ENCODE measurements at regions not wholly inside any gene's neighbourhood (a gene's known extent, or its start where the extent isn't known, plus 50 kb on each side); places are given as distances from the start of the nearest gene placed in this dataset.

DNA sequence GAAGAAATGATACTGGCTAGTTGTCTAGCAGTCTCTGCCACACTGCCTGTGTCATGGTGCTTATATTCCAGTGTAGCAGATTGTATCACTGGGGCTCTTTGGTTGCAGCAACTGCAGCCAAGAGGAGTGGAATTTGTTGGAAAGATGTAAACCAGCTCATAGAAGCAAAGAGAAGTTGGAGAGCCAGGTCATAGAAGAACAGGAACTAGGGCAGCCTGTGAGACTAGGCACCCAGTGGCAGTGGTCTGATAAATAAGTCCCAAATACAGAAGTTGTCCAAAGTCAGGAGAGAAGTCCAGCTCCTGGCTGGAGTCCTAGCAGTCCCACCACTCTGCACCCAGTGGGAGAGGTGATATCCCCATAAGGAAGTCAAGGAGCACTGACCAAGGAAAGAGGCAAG lies 172.5 kb upstream of the ARID2 start:
- TF ChIP-seq MYNN (tag by site-specific recombination; IDR thresholded peaks at IDR 0.05; ENCODE audit: borderline replicate concordance) (no peak), ZNF302 (tag by site-specific recombination; IDR thresholded peaks at IDR 0.05; ENCODE audit: low read depth) (no peak), ZNF701 (tag by site-specific recombination; IDR thresholded peaks at IDR 0.05) (no peak), GLIS1 (tag by site-specific recombination; IDR thresholded peaks at IDR 0.05) (no peak), ZNF223 (tag by site-specific recombination; IDR thresholded peaks at IDR 0.05) (no peak), SALL2 (tag by site-specific recombination; IDR thresholded peaks at IDR 0.05; ENCODE audit: borderline replicate concordance) (no peak), ZBTB48 (tag by site-specific recombination; IDR thresholded peaks at IDR 0.05) (no peak)
- TF ChIP-seq, protein P1, sequence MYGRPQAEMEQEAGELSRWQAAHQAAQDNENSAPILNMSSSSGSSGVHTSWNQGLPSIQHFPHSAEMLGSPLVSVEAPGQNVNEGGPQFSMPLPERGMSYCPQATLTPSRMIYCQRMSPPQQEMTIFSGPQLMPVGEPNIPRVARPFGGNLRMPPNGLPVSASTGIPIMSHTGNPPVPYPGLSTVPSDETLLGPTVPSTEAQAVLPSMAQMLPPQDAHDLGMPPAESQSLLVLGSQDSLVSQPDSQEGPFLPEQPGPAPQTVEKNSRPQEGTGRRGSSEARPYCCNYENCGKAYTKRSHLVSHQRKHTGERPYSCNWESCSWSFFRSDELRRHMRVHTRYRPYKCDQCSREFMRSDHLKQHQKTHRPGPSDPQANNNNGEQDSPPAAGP (tag by site-specific recombination; IDR thresholded peaks at IDR 0.05) = no peak
- H3K27ac ChIP-seq (ENCODE audit: extremely low read depth, low read depth, low read length) = no peak overlapping the region
- H3K9me3 ChIP-seq (ENCODE audit: control insufficient read depth, insufficient read depth, low read depth, low read length) = no peaks in the 10 kb centered on the region
- POLR2A ChIA-PET = no interaction called here
- H3K4me3 ChIP-seq (ENCODE audit: low read depth, low read length) = no peak overlapping the region
- no peaks in the 10 kb centered on the region for H3K36me3 ChIP-seq (ENCODE audit: control insufficient read depth in 2 of 2, insufficient read depth in 1 of 2, low read length in 2 of 2)
- H3K4me1 ChIP-seq (ENCODE audit: control insufficient read depth, insufficient read depth, low read length) = no peaks in the 10 kb centered on the region
- CTCF ChIA-PET = interaction anchor here (1.3 kb wide), 1 partner anchor 13 kb away, joined by 4 read pairs; no protein-coding TSS in a partner anchor

DNA sequence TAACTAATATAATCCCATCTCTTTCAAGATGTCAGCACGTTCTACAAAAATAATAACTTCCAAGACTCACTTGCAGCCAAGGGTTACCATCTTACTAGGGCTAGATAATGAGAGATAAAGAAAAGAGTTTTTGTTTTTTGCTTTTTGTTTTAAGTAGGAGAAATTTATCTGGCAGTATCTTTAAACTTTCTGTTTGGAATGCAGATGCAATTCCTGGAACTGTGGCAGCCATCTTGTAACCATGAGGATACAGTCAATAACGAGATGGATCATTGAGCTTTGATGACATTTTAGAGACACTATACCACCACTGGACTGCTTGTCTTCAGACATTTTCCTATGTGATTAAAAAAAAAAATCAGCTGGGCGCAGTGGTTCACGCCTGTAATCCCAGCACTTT lies 171.2 kb upstream of the ARID2 start:
- TF ChIP-seq ZNF747 (tag by site-specific recombination; IDR thresholded peaks at IDR 0.05) (no peak), SETDB1 (IDR thresholded peaks at IDR 0.05; ENCODE audit: insufficient read length, low read length) (peak; percentile 37), SCRT1 (tag by site-specific recombination; IDR thresholded peaks at IDR 0.05; ENCODE audit: borderline replicate concordance) (no peak)
- Histone ChIP-seq H3K9me3 (ENCODE audit: control insufficient read depth, insufficient read depth, low read depth, low read length) (no peaks in the 10 kb centered on the region), H3K27ac (ENCODE audit: extremely low read depth, low read depth, low read length) (no peak overlapping the region), H3K4me1 (ENCODE audit: control insufficient read depth, insufficient read depth, low read length) (no peaks in the 10 kb centered on the region), H3K36me3 (ENCODE audit: control insufficient read depth in 2 of 2, insufficient read depth in 1 of 2, low read length in 2 of 2) (no peaks in the 10 kb centered on the region), H3K4me3 (ENCODE audit: low read depth, low read length) (no peak overlapping the region)
- ChIA-PET POLR2A (interaction anchor here (0.7 kb wide), 1 partner anchor 11 kb away, joined by 5 read pairs; no protein-coding TSS in a partner anchor), CTCF (no interaction called here)

DNA sequence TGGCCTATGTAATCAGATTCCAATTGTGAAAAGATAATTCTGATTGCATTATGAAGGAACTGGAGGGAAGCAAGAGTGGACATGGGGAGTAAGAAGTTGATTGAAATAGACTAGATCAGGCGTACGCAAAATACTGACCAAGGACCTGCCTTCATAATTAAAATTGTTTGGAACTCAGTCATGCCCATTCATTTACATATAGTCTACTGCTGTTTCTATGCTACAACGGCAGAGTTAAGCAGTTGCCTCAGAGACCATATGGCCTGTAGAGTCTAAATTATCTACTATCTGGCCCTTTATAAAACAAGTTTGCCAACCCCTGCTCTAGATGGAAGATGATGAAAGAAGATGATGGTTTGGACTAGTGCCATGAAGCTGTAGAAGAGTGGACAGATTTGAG lies 170.0 kb upstream of the ARID2 start:
- no peak for TF ChIP-seq ZNF514 (tag by site-specific recombination; IDR thresholded peaks at IDR 0.05)
- TF ChIP-seq, protein P2, sequence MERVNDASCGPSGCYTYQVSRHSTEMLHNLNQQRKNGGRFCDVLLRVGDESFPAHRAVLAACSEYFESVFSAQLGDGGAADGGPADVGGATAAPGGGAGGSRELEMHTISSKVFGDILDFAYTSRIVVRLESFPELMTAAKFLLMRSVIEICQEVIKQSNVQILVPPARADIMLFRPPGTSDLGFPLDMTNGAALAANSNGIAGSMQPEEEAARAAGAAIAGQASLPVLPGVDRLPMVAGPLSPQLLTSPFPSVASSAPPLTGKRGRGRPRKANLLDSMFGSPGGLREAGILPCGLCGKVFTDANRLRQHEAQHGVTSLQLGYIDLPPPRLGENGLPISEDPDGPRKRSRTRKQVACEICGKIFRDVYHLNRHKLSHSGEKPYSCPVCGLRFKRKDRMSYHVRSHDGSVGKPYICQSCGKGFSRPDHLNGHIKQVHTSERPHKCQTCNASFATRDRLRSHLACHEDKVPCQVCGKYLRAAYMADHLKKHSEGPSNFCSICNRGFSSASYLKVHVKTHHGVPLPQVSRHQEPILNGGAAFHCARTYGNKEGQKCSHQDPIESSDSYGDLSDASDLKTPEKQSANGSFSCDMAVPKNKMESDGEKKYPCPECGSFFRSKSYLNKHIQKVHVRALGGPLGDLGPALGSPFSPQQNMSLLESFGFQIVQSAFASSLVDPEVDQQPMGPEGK (tag by site-specific recombination; IDR thresholded peaks at IDR 0.05) = no peak
- no peak for TF ChIP-seq BCL11B (tag by site-specific recombination; IDR thresholded peaks at IDR 0.05; ENCODE audit: low read depth)
- no peak for TF ChIP-seq ZNF76 (tag by site-specific recombination; IDR thresholded peaks at IDR 0.05; ENCODE audit: borderline replicate concordance, low read depth)
- TF ChIP-seq SALL2 (tag by site-specific recombination; IDR thresholded peaks at IDR 0.05; ENCODE audit: borderline replicate concordance) = no peak
- no peak for TF ChIP-seq ZNF571 (tag by site-specific recombination; IDR thresholded peaks at IDR 0.05)
- no peak for TF ChIP-seq ZNF239 (tag by site-specific recombination; IDR thresholded peaks at IDR 0.05)
- TF ChIP-seq ZNF266 (tag by site-specific recombination; IDR thresholded peaks at IDR 0.05; ENCODE audit: low read depth) = no peak
- TF ChIP-seq ZNF140 (tag by site-specific recombination; IDR thresholded peaks at IDR 0.05) = no peak
- CTCF ChIA-PET = no interaction called here
- H3K9me3 ChIP-seq (ENCODE audit: control insufficient read depth, insufficient read depth, low read depth, low read length) = no peaks in the 10 kb centered on the region
- no peaks in the 10 kb centered on the region for H3K4me1 ChIP-seq (ENCODE audit: control insufficient read depth, insufficient read depth, low read length)
- no peak overlapping the region for H3K27ac ChIP-seq (ENCODE audit: extremely low read depth, low read depth, low read length)
- no peak overlapping the region for H3K4me3 ChIP-seq (ENCODE audit: low read depth, low read length)
- POLR2A ChIA-PET = no interaction called here
- H3K36me3 ChIP-seq (ENCODE audit: control insufficient read depth in 2 of 2, insufficient read depth in 1 of 2, low read length in 2 of 2) = no peaks in the 10 kb centered on the region

All from HEK293 (cell line).